ENCODE measurements at regions not wholly inside any gene's neighbourhood (a gene's known extent, or its start where the extent isn't known, plus 50 kb on each side); places are given as distances from the start of the nearest gene placed in this dataset.

- TF ChIP-seq ZZZ3 (IDR thresholded peaks at IDR 0.05; ENCODE audit: control insufficient read depth, insufficient read length, low read depth), result no peak
Measured at GRCh38 chr6:128655978-128656498, 135.6 kb upstream of the PTPRK start (continued).

GRCh38 chr6:128648022-128648598 is 127.7 kb upstream of the PTPRK start:
- Histone ChIP-seq H3K79me2 (ENCODE audit: control insufficient read depth, insufficient read depth, low read length) (no peaks in the 10 kb centered on the region), H4K20me1 (ENCODE audit: control insufficient read depth, insufficient read depth) (no peaks in the 10 kb centered on the region), H3K9ac (ENCODE audit: control insufficient read depth, insufficient read depth, low read length) (no peak overlapping the region), H3K27ac (ENCODE audit: control insufficient read depth, insufficient read depth) (no peak overlapping the region), H3K36me3 (ENCODE audit: control insufficient read depth in 2 of 2, insufficient read depth in 2 of 2, low read length in 1 of 2) (no peaks in the 10 kb centered on the region), H3K9me3 (replicated peaks; ENCODE audit: control insufficient read depth, insufficient read depth, low read length) (no peaks in the 10 kb centered on the region), H3K4me2 (ENCODE audit: control insufficient read depth, insufficient read depth) (no peak overlapping the region), H2AFZ (ENCODE audit: control insufficient read depth, low read depth, low read length) (no peak overlapping the region), H3K4me1 (ENCODE audit: control insufficient read depth, insufficient read depth, low read length) (no peaks in the 10 kb centered on the region), H3K27me3 (replicated peaks in 1 of 2; ENCODE audit: control insufficient read depth in 2 of 2, insufficient read depth in 2 of 2, low read length in 1 of 2) (no peaks in the 10 kb centered on the region), H3K4me3 (no peak overlapping the region)
- in situ Hi-C loops (cut with MboI) (no loop called here), intact Hi-C loops (cut with micrococcal nuclease; ENCODE audit: unreplicated experiment) (no loop called here)
- ChIA-PET CTCF (no interaction called here), SMC1A (ENCODE audit: uncharacterized antibody, unreplicated experiment) (interaction anchor here (1.1 to 2.7 kb wide), 3 partner anchors 10 to 18 kb away, joined by 3 to 9 read pairs (median 4); no protein-coding TSS in a partner anchor), POLR2A (no interaction called here), RAD21 (ENCODE audit: unreplicated experiment) (interaction anchor here (1.3 kb wide), 1 partner anchor 10 kb away, joined by 3 read pairs; no protein-coding TSS in a partner anchor)
- no peak for FAIRE-seq
- WGBS (ENCODE audit: insufficient coverage, insufficient replicate concordance, low lambda C conversion rate, missing lambda C conversion rate), result 0% methylated on average over 2 of the region's 2 CpGs
- TF ChIP-seq NR2F1 (conservative IDR thresholded peaks at IDR 0.05) (no peak), WRNIP1 (IDR thresholded peaks at IDR 0.05; ENCODE audit: borderline replicate concordance, low read depth, low read length) (no peak), ZBED1 (IDR thresholded peaks at IDR 0.05; ENCODE audit: borderline replicate concordance) (no peak), MEF2A (IDR thresholded peaks at IDR 0.05; ENCODE audit: insufficient read depth, low read depth, low read length) (no peak), NR2C1 (IDR thresholded peaks at IDR 0.05) (no peak), IRF4 (IDR thresholded peaks at IDR 0.05; ENCODE audit: low read depth, low read length) (no peak), KLF5 (IDR thresholded peaks at IDR 0.05; ENCODE audit: partially characterized antibody) (no peak), MTA3 (IDR thresholded peaks at IDR 0.05; ENCODE audit: borderline replicate concordance, low read length) (no peak), HSF1 (IDR thresholded peaks at IDR 0.05; ENCODE audit: low read depth, low read length) (no peak), CREM (IDR thresholded peaks at IDR 0.05; ENCODE audit: low read depth) (no peak), CREB1 (IDR thresholded peaks at IDR 0.05; ENCODE audit: low read depth) (no peak), PAX8 (IDR thresholded peaks at IDR 0.05) (no peak)
- ATAC-seq, result peak; percentile 43; the same call in 2 of the 3 replicates
- BruUV-seq (replicated peaks), result no TSS peak
- DNase-seq (ENCODE audit: low read depth, low spot score), result no peak

Measured in GM12878 (cell line).